HG02981 (cell line): ENCODE measurements at regions not wholly inside any gene's neighbourhood (a gene's known extent, or its start where the extent isn't known, plus 50 kb on each side); places are given as distances from the start of the nearest gene placed in this dataset.
"Not testable (repeated sequence)": the region's sequence is repeated elsewhere in the genome, so short reads cannot be mapped to it uniquely, and the experiment has no call there.

Source experiments
- ATAC-seq: cut with Tn5 transposase; IDR thresholded peaks from one replicate; pipeline ENCODE4 v1.9.1; 2021; ENCODE audit warnings: mild to moderate bottlenecking, moderate library complexity; ENCODE audit not compliant: unreplicated experiment

DNA sequence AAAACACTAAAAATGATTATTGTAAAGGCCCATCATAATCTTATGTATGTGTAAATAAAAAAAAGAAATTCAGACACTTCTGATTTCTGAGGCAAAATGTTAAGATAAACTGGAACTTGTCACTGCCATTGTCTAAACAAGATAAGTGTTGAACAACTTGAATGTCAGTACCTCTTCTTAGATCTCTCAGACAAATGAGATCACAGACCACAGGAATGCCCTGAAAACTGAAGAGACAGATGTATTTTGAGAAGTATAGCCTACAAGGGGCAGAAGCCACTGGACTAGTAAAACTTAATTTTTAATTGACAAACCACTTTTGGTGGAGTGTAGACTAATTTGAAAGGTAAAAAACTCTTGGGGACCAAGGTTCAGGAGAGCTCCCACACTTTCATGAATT is 375.5 kb upstream of the SLITRK5 start:
- ATAC-seq = no peak

- ATAC-seq = no peak
These were observed 369.1 kb upstream of the SLITRK5 start for GRCh38 chr13:87302034-87302433.

GRCh38 chr13:87302931-87303330 is 368.2 kb upstream of the SLITRK5 start:
- ATAC-seq = no peak

DNA sequence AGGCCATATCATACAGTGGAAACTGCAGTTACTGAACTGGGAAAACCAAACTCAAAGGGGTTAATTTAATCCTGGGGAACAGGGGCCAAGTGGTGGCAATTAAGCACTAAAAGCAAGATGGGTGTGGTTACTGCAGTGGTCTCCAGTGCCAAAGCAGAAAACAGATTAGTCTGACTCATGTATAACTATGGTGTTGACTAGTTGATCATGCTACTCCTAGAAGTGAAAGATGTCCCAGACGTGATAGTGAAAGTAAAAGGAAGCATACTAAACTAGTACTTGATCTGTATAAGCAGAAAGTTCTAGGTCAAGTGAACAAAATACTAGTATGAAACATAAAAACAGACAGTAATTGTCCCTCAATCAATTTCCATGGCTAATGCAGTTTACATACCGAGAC is 360.0 kb upstream of the SLITRK5 start:
- no peak for ATAC-seq

DNA sequence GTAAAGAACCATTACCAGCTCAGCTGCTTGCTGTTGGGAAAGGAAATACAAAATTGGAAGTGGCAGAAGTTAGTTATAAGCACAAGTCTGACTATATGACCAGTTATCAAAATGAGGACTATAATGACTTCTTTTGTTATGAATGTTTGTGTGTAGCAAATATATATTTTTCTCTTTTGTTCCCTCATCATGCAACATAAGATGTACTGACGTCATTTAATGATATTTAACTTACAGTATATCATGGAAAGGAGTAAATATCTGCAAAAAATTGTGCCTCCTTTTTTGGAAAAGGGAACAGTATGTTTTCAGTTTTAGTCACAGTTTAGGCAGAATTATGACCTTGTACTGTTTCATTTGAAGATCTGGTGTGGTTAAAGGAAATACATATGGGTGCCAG is 356.3 kb upstream of the SLITRK5 start:
- no peak for ATAC-seq

- ATAC-seq = no peak
These were observed 348.8 kb upstream of the SLITRK5 start for GRCh38 chr13:87322386-87322785.

- no peak for ATAC-seq
These were observed 346.6 kb upstream of the SLITRK5 start for GRCh38 chr13:87324558-87324957.

GRCh38 chr13:87331178-87331577 is 340.0 kb upstream of the SLITRK5 start:
- ATAC-seq = no peak

DNA sequence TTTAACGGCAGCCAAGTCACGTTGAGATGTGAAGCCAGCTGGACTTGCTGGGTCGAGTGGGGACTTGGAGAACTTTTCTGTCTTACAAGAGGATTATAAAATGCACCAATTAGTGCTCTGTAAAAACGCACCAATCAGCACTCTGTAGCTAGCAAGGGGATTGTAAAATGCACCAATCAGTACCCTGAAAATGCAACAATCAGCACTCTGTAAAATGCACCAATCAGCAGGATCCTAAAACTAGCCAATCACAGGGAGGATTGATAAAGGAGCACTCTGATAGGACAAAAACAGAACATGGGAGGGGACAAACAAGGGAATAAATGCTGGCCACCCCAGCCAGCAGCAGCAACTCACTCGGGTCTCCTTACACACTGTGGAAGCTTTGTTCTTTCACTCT is 337.6 kb upstream of the SLITRK5 start:
- ATAC-seq = no peak

- ATAC-seq = no peak
These were observed 337.0 kb upstream of the SLITRK5 start for GRCh38 chr13:87334176-87334575.

DNA sequence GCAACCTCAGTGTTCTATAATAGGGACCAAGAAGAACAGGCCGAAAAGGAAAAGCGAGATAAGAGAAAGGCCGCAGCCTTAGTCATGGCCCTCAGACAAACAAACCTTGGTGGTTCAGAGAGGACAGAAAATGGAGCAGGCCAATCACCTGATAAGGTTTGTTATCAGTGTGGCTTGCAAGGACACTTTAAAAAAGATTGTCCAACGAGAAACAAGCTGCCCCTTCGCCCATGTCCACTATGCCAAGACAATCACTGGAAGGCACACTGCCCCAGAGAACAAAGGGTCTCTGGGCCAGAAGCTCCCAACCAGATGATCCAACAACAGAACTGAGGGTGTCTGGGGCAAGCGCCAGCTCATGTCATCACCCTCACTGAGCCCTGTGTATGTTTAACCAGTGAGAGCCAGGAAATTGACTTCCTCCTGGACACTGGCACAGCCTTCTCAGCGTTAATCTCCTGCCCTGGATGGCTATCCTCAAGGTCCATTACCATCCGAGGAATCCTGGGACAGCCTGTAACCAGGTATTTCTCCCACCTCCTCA is 334.8 kb upstream of the SLITRK5 start:
- ATAC-seq = not testable (repeated sequence)

- ATAC-seq = no peak
These were observed 327.0 kb upstream of the SLITRK5 start for GRCh38 chr13:87344176-87344575.

DNA sequence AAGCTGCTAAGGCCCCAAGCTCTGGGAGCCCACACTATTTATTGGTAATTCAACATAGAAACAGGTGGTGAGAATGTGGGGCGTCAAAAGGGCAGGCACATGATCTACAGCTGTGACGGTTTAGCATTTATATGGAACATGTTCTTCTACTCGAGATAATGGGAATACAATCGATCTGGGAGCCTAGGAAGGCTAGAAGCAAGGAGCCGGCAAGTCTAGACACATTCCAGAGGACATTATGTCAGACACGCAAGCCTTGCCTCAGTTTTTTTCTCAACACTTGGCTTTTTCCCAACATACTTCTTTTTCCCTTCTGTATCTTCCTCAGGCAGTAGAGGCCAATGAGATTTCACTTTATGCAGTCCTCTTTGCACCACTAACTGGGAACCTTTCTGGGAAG is 315.7 kb upstream of the SLITRK5 start:
- no peak for ATAC-seq

- no peak for ATAC-seq
These were observed 314.9 kb upstream of the SLITRK5 start for GRCh38 chr13:87356314-87356713.

DNA sequence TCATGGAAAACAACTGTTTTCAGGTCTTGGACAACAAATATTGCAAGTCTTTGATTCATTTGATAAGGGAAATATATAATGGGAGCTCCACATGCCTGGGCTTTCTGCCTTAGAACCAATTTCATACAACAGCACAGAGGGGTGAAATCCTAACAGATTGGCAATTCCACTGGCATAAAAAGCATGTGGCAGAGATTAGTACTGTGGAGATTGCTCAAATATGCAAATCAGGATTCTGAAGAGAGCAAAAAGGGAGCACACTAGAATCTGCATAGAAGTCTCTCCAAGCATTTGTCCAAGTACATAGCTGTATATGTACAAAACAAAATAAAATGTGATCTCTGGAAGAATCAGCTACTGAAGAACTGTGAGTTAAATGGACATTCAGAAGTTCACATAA is 312.9 kb upstream of the SLITRK5 start:
- no peak for ATAC-seq

DNA sequence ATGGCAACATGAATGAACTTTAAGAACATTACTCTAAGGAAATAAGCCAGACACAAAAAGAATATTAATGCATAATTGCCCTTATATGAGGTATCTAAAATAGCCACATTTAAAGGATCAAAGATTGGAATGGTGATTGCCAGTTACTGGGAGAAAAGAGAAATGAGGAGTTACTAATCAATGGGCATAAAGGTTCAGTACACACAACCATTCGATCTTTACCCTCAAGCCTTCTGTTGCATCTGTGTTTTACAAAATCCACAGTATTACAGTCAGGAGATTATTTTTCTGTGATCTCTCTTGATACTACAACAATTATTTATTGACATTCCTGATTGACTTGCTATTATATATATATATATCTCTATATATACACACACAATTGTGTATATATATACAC is 310.0 kb upstream of the SLITRK5 start:
- no peak for ATAC-seq

GRCh38 chr13:87368639-87369038 is 302.5 kb upstream of the SLITRK5 start:
- ATAC-seq = no peak

GRCh38 chr13:87376081-87376480 is 295.1 kb upstream of the SLITRK5 start:
- ATAC-seq = no peak

DNA sequence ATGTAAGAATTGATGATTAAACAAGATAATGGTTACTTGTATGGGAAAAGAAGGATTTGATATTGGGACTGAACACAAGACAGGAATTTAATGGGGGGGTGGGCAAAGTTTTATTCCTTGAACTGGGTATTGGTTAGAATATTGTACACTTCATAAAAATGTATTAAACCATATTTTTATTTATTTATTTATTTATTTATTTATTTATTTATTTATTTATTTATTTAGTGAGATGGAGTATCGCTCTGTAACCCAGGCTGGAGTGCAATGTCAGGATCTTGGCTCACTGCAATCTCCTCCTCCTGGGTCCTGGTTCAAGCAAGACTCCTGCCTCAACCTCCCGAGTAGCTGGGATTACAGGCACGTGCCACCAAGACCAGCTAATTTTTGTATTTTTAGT is 287.1 kb upstream of the SLITRK5 start:
- no peak for ATAC-seq

- no peak for ATAC-seq
These were observed 277.8 kb upstream of the SLITRK5 start for GRCh38 chr13:87393358-87393757.

GRCh38 chr13:87398047-87398446 is 273.1 kb upstream of the SLITRK5 start:
- no peak for ATAC-seq

- no peak for ATAC-seq
These were observed 267.3 kb upstream of the SLITRK5 start for GRCh38 chr13:87403748-87404432.

GRCh38 chr13:87426742-87427141 is 244.4 kb upstream of the SLITRK5 start:
- no peak for ATAC-seq
